Neural progenitor cell (in vitro differentiated cells): ENCODE measurements at regions not wholly inside any gene's neighbourhood (a gene's known extent, or its start where the extent isn't known, plus 50 kb on each side); places are given as distances from the start of the nearest gene placed in this dataset.
"Not testable (repeated sequence)": the region's sequence is repeated elsewhere in the genome, so short reads cannot be mapped to it uniquely, and the experiment has no call there.

Experiments used
- EZH2 ChIP-seq: fragments of 200-600 bp; sonication (generic); IDR thresholded peaks from 2 replicates; pipeline ENCODE4 v1.6.1; 2017; ENCODE audit warnings: antibody characterized with exemption, mild to moderate bottlenecking, moderate library complexity
- EZH2phosphoT487 ChIP-seq: fragments of 200-600 bp; sonication (generic); IDR thresholded peaks from 2 replicates; pipeline ENCODE4 v1.6.1; 2017; ENCODE audit warnings: antibody characterized with exemption
- TF ChIP-seq, protein P1 (sequence below): fragments of 200-600 bp; sonication (generic); IDR thresholded peaks from 2 replicates; pipeline ENCODE4 v1.5.1; 2017; ENCODE audit warnings: antibody characterized with exemption, mild to moderate bottlenecking

DNA sequence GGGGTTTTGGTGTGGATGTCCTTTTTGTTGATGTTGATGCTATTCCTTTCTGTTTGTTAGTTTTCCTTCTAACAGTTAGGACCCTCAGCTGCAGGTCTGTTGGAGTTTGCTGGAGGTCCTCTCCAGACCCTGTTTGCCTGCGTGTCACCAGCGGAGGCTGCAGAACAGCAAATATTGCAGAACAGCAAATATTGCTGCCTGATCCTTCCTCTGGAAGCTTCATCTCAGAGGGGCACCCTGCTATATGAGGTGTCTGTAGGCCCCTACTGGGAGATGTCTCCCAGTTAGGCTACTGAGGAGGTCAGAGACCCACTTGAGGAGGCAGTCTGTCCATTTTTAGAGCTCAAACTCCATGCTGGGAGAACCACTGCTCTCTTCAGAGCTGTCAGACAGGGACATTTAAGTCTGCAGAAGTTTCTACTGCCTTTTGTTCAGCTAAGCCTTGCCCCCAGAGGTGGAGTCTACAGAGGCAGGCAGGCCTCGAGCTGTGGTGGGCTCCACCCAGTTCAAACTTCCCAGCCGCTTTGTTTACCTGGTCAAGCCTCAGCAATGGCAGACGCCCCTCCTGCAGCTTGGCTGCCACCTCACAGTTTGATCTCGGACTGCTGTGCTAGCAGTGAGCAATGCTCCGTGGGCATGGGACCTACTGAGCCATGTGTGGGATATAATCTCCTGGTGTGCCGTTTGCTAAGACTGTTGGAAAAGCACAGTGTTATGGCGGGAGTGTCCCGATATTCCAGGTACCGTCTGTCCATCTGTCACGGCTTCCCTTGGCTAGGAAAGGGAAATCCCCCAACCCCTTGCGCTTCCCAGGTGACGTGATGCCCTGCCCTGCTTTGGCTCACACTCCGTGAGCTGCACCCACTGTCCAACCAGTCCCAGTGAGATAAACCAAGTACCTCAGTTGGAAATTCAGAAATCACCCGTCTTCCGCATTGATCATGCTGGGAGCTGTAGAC is 56.4 kb upstream of the CRYM start:
- TF ChIP-seq, protein P1, sequence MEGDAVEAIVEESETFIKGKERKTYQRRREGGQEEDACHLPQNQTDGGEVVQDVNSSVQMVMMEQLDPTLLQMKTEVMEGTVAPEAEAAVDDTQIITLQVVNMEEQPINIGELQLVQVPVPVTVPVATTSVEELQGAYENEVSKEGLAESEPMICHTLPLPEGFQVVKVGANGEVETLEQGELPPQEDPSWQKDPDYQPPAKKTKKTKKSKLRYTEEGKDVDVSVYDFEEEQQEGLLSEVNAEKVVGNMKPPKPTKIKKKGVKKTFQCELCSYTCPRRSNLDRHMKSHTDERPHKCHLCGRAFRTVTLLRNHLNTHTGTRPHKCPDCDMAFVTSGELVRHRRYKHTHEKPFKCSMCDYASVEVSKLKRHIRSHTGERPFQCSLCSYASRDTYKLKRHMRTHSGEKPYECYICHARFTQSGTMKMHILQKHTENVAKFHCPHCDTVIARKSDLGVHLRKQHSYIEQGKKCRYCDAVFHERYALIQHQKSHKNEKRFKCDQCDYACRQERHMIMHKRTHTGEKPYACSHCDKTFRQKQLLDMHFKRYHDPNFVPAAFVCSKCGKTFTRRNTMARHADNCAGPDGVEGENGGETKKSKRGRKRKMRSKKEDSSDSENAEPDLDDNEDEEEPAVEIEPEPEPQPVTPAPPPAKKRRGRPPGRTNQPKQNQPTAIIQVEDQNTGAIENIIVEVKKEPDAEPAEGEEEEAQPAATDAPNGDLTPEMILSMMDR = not testable (repeated sequence)
- not testable (repeated sequence) for TF ChIP-seq EZH2, EZH2phosphoT487
